ENCODE measurements at regions not wholly inside any gene's neighbourhood (a gene's known extent, or its start where the extent isn't known, plus 50 kb on each side); places are given as distances from the start of the nearest gene placed in this dataset.

DNA sequence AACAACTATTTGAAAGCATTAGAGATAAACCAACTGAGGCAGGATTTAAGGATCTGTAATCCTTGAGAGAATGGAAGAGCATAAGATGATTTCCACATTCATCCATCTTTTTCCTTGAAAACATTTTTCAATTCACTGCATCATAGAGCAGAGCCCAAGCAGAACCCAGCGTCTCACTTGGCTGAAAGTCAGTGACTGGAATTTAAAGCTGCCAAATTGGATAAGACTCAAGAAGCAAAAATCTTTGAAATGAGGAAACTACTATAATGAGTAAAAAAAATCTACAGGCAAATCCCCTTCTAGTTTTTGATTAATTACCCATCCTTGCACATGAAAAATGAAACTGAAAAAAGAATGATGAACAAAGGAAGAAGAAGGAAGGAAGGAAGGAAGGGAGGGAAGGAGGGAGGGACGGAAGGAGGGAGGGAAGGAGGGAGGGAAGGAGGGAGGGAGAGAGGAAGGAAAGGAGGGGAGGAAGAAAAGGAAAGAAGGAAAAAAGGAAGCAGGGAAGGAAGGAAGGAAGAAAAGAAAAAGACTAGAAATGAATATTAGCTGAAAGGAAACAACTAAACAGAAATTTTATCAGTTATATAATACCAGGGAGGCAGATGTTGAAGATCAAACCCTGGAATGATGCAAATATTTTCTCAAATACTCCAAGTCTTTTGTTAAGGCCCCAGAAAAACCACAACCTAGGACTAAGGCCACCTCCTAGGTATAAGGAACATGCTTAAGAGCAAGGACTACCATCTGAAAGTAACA is 336.3 kb upstream of the MAGI2 start:
- TF ChIP-seq, protein P1, sequence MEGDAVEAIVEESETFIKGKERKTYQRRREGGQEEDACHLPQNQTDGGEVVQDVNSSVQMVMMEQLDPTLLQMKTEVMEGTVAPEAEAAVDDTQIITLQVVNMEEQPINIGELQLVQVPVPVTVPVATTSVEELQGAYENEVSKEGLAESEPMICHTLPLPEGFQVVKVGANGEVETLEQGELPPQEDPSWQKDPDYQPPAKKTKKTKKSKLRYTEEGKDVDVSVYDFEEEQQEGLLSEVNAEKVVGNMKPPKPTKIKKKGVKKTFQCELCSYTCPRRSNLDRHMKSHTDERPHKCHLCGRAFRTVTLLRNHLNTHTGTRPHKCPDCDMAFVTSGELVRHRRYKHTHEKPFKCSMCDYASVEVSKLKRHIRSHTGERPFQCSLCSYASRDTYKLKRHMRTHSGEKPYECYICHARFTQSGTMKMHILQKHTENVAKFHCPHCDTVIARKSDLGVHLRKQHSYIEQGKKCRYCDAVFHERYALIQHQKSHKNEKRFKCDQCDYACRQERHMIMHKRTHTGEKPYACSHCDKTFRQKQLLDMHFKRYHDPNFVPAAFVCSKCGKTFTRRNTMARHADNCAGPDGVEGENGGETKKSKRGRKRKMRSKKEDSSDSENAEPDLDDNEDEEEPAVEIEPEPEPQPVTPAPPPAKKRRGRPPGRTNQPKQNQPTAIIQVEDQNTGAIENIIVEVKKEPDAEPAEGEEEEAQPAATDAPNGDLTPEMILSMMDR (IDR thresholded peaks at IDR 0.05): no peak
- TF ChIP-seq POLR2A (IDR thresholded peaks at IDR 0.05): no peak
- Histone ChIP-seq H3K27me3 (no peaks in the 10 kb centered on the region), H3K4me1 (no peaks in the 10 kb centered on the region), H3K4me3 (no peak overlapping the region), H3K9me3 (no peaks in the 10 kb centered on the region), H3K27ac (no peak overlapping the region), H3K36me3 (no peaks in the 10 kb centered on the region)
- WGBS (ENCODE audit: insufficient coverage, low coverage, low lambda C conversion rate, missing lambda C conversion rate): 16% methylated on average over 2 of the region's 2 CpGs
- no peak for DNase-seq
- intact Hi-C loops (cut with DNase I): no loop called here
- no peak for ATAC-seq

DNA sequence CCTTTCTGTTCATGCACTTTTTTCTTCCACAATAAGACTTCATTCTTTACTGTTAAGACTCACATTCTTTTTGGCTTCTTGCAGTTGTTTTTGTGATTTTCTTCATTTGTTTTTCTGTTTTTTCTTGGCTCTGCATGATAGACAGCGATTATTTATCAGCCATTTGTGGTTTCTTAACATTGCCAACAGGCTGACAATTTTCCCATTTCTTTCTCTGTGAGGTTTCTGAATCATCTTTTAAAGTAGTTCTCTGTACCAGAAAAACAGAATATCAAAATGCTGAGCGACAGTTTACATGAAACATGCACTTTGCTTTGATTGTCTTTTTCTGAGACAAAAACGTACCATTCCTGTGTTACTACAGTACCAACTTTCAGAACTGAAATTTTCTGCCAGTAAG is 334.2 kb upstream of the MAGI2 start:
- intact Hi-C loops (cut with DNase I): no loop called here
- Histone ChIP-seq H3K4me3 (no peak overlapping the region), H3K36me3 (no peaks in the 10 kb centered on the region), H3K4me1 (no peaks in the 10 kb centered on the region), H3K9me3 (no peaks in the 10 kb centered on the region), H3K27me3 (no peaks in the 10 kb centered on the region), H3K27ac (no peak overlapping the region)
- ATAC-seq (no peak), DNase-seq (no peak)
- TF ChIP-seq, protein P1 (IDR thresholded peaks at IDR 0.05): no peak
- TF ChIP-seq POLR2A (IDR thresholded peaks at IDR 0.05): no peak
- 51% methylated on average over 3 of the region's 3 CpGs for WGBS (ENCODE audit: insufficient coverage, low coverage, low lambda C conversion rate, missing lambda C conversion rate)

DNA sequence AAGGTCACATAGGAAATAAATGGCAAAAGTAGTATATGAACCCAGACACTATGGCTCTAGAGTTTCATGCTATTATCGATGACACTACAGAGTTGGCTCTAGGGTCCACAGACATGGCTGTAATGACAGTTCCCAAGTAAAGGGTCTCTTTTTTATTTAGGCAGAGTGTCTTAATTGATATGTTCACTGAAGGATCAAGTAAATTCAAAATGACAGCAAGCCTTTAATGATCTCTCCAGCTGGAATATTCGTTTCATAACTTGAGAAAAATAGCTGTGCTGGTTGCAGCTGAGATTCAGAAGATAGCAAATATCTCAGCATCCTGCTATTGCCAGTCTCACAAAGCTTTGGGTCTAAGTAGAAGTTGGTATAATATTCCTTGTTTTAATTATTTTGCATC is 333.6 kb upstream of the MAGI2 start:
- Histone ChIP-seq H3K9me3 (no peaks in the 10 kb centered on the region), H3K27me3 (no peaks in the 10 kb centered on the region), H3K4me1 (no peaks in the 10 kb centered on the region), H3K36me3 (no peaks in the 10 kb centered on the region), H3K4me3 (no peak overlapping the region), H3K27ac (no peak overlapping the region)
- TF ChIP-seq, protein P1 (IDR thresholded peaks at IDR 0.05): no peak
- TF ChIP-seq POLR2A (IDR thresholded peaks at IDR 0.05): no peak
- intact Hi-C loops (cut with DNase I): no loop called here
- WGBS (ENCODE audit: insufficient coverage, low coverage, low lambda C conversion rate, missing lambda C conversion rate): 30% methylated on average over 2 of the region's 2 CpGs
- no peak for ATAC-seq
- no peak for DNase-seq

DNA sequence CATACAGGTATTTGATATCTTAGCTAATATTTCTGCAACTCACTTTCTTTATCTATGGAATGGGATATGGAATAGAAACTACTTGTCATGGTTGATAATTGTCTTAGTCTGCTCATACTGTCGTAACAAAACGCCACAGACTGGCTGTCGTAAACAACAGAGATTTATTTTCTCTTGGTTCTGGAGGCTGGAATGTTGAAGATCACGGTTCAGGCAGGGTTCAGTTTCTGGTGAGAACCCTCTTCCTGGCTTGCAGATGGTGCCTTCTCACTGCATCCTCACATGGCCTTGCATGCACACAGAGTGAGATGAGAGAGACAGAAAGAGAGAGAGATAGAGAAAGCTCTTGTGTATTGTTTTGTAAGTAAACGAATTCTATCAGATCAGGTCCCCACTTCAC is 332.7 kb upstream of the MAGI2 start:
- ATAC-seq: no peak
- intact Hi-C loops (cut with DNase I): no loop called here
- Histone ChIP-seq H3K27ac (no peak overlapping the region), H3K4me3 (no peak overlapping the region), H3K9me3 (no peaks in the 10 kb centered on the region), H3K36me3 (no peaks in the 10 kb centered on the region), H3K27me3 (no peaks in the 10 kb centered on the region), H3K4me1 (no peaks in the 10 kb centered on the region)
- WGBS (ENCODE audit: insufficient coverage, low coverage, low lambda C conversion rate, missing lambda C conversion rate): 56% methylated on average over 5 of the region's 5 CpGs
- no peak for DNase-seq
- no peak for TF ChIP-seq POLR2A (IDR thresholded peaks at IDR 0.05)
- TF ChIP-seq, protein P1 (IDR thresholded peaks at IDR 0.05): no peak

All from right lobe of liver (tissue), 6 donors.